Panc1 (cell line): ENCODE measurements at regions not wholly inside any gene's neighbourhood (a gene's known extent, or its start where the extent isn't known, plus 50 kb on each side); places are given as distances from the start of the nearest gene placed in this dataset.

ENCODE experiments used
- CTCF ChIP-seq: fragments of 450-650 bp; IDR thresholded peaks from 2 replicates; pipeline ENCODE4 v1.5.1; 2017; ENCODE audit warnings: mild to moderate bottlenecking
- POLR2AphosphoS5 ChIP-seq: IDR thresholded peaks from 2 replicates; pipeline ENCODE4 v1.6.1; 2012; ENCODE audit warnings: mild to moderate bottlenecking, low read depth, low read length, moderate library complexity
- REST ChIP-seq, 2 experiments: IDR thresholded peaks; 2 replicates each; pipeline ENCODE4 v1.6.1; 2011 to 2012; ENCODE audit warnings: low read depth in 2 of 2, control low read depth in 1 of 2, low read length in 1 of 2, mild to moderate bottlenecking in 1 of 2, moderate library complexity in 1 of 2; ENCODE audit not compliant: insufficient read depth in 1 of 2
- SIN3A ChIP-seq: IDR thresholded peaks from 2 replicates; pipeline ENCODE4 v1.6.1; 2012; ENCODE audit warnings: low read depth, mild to moderate bottlenecking, low read length, moderate library complexity, borderline replicate concordance; ENCODE audit not compliant: insufficient read depth
- TCF7L2 ChIP-seq: IDR thresholded peaks from 2 replicates; pipeline ENCODE4 v1.6.1; 2011; ENCODE audit warnings: mild to moderate bottlenecking, low read depth, low read length, inconsistent platforms

- no peak for TF ChIP-seq POLR2AphosphoS5
- TF ChIP-seq CTCF, result no peak
- no peak for TF ChIP-seq REST (IDR thresholded peaks at IDR 0.05; ENCODE audit: insufficient read depth in 1 of 2, low read depth in 2 of 2, low read length in 1 of 2)
- no peak for TF ChIP-seq TCF7L2
- TF ChIP-seq SIN3A, result no peak
Measured at GRCh38 chr4:3642056-3642630, 109.9 kb upstream of the LRPAP1 start.
